Thyroid gland (tissue), 4 donors: ENCODE measurements at regions not wholly inside any gene's neighbourhood (a gene's known extent, or its start where the extent isn't known, plus 50 kb on each side); places are given as distances from the start of the nearest gene placed in this dataset.

Experiments used
- CTCF ChIP-seq, 6 experiments: fragments of 200-600 bp in 3 of 6; fragments of 450-650 bp in 3 of 6; sonication (generic) in 3 of 6; IDR thresholded peaks; one replicate each; pipeline ENCODE4 v1.5.1; 2016 to 2019; ENCODE audit warnings: antibody characterized with exemption in 6 of 6, mild to moderate bottlenecking in 2 of 6, inconsistent platforms in 1 of 6, moderate library complexity in 1 of 6
- POLR2A ChIP-seq, 2 donors: fragments of 450-650 bp; IDR thresholded peaks; one replicate each; pipeline ENCODE4 v1.6.1; 2017; ENCODE audit warnings: antibody characterized with exemption in 2 of 2, mild to moderate bottlenecking in 2 of 2, moderate library complexity in 1 of 2

DNA sequence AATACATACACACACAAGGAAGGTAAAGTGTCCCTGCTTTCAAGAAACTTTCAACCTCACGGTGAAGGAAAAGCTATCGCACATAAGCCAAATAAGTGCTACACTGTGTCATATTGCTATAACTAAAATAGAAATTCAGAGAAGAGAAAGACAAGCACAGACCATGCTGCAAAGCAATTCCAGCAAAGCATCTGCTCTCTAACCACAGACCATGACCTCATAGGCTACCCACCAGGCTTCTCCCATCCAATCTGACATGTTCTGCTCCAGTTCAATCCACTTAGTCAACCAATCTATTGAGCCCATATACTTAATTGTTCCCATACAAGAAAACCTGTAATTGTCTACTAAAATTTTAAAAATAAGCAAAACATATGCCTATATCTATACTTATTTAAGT is 211.3 kb downstream of the BARHL2 start:
- TF ChIP-seq CTCF (IDR thresholded peaks at IDR 0.05) (no peak), POLR2A (IDR thresholded peaks at IDR 0.05) (no peak)
